Smooth muscle cell (in vitro differentiated cells): ENCODE measurements at regions not wholly inside any gene's neighbourhood (a gene's known extent, or its start where the extent isn't known, plus 50 kb on each side); places are given as distances from the start of the nearest gene placed in this dataset.

Experiments used
- DNase-seq: peaks from one replicate; lab custom pipeline; 2025; ENCODE audit not compliant: unreplicated experiment; lab: John Stamatoyannopoulos, UW
- H2AFZ ChIP-seq: fragments of 200-600 bp; sonication (generic); 2 replicates; pipeline ENCODE4 v1.6.0; 2016; ENCODE audit warnings: antibody characterized with exemption, low read depth, mild to moderate bottlenecking
- H3F3A ChIP-seq: fragments of 200-600 bp; sonication (generic); 2 replicates; pipeline ENCODE4 v1.6.0; 2017; ENCODE audit warnings: antibody characterized with exemption, low read depth
- H3K27ac ChIP-seq: fragments of 200-600 bp; sonication (generic); 2 replicates; pipeline ENCODE4 v1.5.1; 2016; ENCODE audit warnings: low read depth, mild to moderate bottlenecking
- H3K27me3 ChIP-seq: fragments of 200-600 bp; sonication (generic); 2 replicates; pipeline ENCODE4 v1.6.1; 2016; ENCODE audit warnings: low read depth, mild to moderate bottlenecking
- H3K36me3 ChIP-seq: fragments of 200-600 bp; sonication (generic); 2 replicates; pipeline ENCODE4 v1.5.1; 2016; ENCODE audit warnings: low read depth
- H3K4me1 ChIP-seq: fragments of 200-600 bp; sonication (generic); 2 replicates; pipeline ENCODE4 v1.5.1; 2016; ENCODE audit warnings: low read depth
- H3K4me2 ChIP-seq: fragments of 200-600 bp; sonication (generic); 2 replicates; pipeline ENCODE4 v1.6.0; 2016; ENCODE audit warnings: mild to moderate bottlenecking
- H3K4me3 ChIP-seq: fragments of 200-600 bp; sonication (generic); 2 replicates; pipeline ENCODE4 v1.5.1; 2016; ENCODE audit warnings: mild to moderate bottlenecking
- H3K79me2 ChIP-seq: fragments of 200-600 bp; sonication (generic); 2 replicates; pipeline ENCODE4 v1.6.0; 2016; ENCODE audit warnings: low read depth, mild to moderate bottlenecking
- H3K9ac ChIP-seq: fragments of 200-600 bp; sonication (generic); 2 replicates; pipeline ENCODE4 v1.6.0; 2016; ENCODE audit warnings: low read depth
- H3K9me3 ChIP-seq: fragments of 200-600 bp; sonication (generic); replicated peaks from 2 replicates; pipeline ENCODE4 v1.5.1; 2016; ENCODE audit warnings: low read depth
- H4K20me1 ChIP-seq: fragments of 200-600 bp; sonication (generic); 2 replicates; pipeline ENCODE4 v1.6.0; 2016; ENCODE audit warnings: low read depth
- WGBS: methylation state at CpG from one replicate; pipeline ENCODE4 v1.1.7; 2016; ENCODE audit warnings: low lambda C conversion rate; 5-methylcytosine and 5-hydroxymethylcytosine counted together
- TF ChIP-seq, protein P1 (sequence below): fragments of 200-600 bp; sonication (generic); IDR thresholded peaks from 2 replicates; pipeline ENCODE4 v1.5.1; 2017; ENCODE audit warnings: borderline replicate concordance, mild to moderate bottlenecking, antibody characterized with exemption; ENCODE audit not compliant: insufficient read depth, poor library complexity, severe bottlenecking

DNA sequence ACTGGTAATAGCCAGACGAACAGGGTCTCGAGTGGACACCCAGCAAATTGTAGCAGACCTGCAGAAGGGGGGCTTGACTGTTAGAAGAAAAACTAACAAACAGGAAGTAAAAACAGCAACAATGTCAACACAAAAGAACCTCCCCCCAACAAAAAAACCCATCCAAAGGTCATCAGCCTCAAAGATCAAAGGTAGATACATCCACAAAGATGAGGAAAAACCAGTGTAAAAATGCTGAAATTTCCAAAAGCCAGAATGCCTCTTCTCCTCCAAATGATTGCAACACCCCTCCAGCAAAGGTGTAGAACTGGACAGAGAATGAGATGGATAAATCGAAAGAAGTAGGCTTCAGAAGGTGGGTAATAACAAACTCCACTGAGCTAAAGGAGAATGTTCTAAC, 313.0 kb upstream of the TEX13C start:
- Histone ChIP-seq H3K27me3 (no peaks in the 10 kb centered on the region), H3K79me2 (no peaks in the 10 kb centered on the region), H3K9me3 (no peaks in the 10 kb centered on the region), H4K20me1 (no peaks in the 10 kb centered on the region), H3K36me3 (no peaks in the 10 kb centered on the region), H3K4me2 (no peak overlapping the region), H3F3A (no peaks in the 10 kb centered on the region), H3K4me1 (no peaks in the 10 kb centered on the region), H3K4me3 (no peak overlapping the region), H3K9ac (no peak overlapping the region), H3K27ac (no peak overlapping the region), H2AFZ (no peak overlapping the region)
- no peak for DNase-seq
- WGBS, result 89% methylated on average over 3 of the region's 3 CpGs
- TF ChIP-seq, protein P1, sequence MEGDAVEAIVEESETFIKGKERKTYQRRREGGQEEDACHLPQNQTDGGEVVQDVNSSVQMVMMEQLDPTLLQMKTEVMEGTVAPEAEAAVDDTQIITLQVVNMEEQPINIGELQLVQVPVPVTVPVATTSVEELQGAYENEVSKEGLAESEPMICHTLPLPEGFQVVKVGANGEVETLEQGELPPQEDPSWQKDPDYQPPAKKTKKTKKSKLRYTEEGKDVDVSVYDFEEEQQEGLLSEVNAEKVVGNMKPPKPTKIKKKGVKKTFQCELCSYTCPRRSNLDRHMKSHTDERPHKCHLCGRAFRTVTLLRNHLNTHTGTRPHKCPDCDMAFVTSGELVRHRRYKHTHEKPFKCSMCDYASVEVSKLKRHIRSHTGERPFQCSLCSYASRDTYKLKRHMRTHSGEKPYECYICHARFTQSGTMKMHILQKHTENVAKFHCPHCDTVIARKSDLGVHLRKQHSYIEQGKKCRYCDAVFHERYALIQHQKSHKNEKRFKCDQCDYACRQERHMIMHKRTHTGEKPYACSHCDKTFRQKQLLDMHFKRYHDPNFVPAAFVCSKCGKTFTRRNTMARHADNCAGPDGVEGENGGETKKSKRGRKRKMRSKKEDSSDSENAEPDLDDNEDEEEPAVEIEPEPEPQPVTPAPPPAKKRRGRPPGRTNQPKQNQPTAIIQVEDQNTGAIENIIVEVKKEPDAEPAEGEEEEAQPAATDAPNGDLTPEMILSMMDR, result no peak

DNA sequence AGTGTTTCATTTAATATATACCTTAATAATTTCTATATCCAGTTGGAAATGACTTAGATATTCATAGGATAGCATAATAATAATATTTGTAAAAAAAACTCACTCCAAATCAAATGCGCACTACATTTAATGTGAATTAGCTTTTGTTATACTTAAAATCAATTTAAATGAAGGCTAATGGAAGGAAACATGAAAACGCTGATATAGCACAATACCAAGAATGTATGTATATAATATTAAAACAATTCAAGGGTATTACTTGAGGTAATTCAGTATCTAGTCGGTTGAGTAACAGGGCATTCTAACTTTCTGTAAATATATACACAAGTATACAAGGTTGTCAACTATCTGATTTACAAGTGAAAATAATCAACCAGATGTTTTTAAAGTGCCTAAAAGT, 307.1 kb upstream of the TEX13C start:
- H3K36me3 ChIP-seq, result no peaks in the 10 kb centered on the region
- no peaks in the 10 kb centered on the region for H3K79me2 ChIP-seq
- TF ChIP-seq, protein P1, result no peak

DNA sequence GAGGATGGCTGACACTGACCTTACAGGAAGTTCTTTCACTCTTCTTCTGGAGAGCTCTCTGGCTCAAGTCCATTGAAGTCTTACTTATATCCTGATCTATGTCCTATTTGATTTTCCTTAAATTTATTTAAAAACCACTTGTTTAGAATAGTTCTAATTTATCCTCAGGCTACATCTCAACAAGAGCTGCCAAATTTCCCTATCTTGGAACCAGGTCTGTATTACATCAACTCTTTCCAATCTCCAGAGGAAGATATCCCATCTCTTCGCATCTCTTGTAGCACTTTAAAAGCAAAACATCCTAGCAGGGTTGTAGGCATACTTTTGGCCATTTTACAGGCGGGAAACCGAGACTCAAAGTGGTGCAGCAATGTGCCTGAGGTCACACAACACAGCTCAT, 290.5 kb upstream of the TEX13C start:
- no peak overlapping the region for H3K4me2 ChIP-seq
- H4K20me1 ChIP-seq, result no peaks in the 10 kb centered on the region
- no peaks in the 10 kb centered on the region for H3K36me3 ChIP-seq
- no peaks in the 10 kb centered on the region for H3K4me1 ChIP-seq
- no peak for DNase-seq
- H3K79me2 ChIP-seq, result no peaks in the 10 kb centered on the region
- no peaks in the 10 kb centered on the region for H3F3A ChIP-seq
- WGBS, result 62% methylated on average over 3 of the region's 3 CpGs
- no peaks in the 10 kb centered on the region for H3K9me3 ChIP-seq
- no peaks in the 10 kb centered on the region for H3K27me3 ChIP-seq
- no peak overlapping the region for H3K4me3 ChIP-seq
- H2AFZ ChIP-seq, result no peak overlapping the region
- no peak overlapping the region for H3K27ac ChIP-seq
- TF ChIP-seq, protein P1, result no peak
- no peak overlapping the region for H3K9ac ChIP-seq

More for the DNA sequence above, 307.1 kb upstream of the TEX13C start:
- H4K20me1 ChIP-seq, result no peaks in the 10 kb centered on the region
- no peaks in the 10 kb centered on the region for H3K27me3 ChIP-seq
- H3K9me3 ChIP-seq, result no peaks in the 10 kb centered on the region
- H3K27ac ChIP-seq, result no peak overlapping the region
- 82% methylated on average over 3 of the region's 3 CpGs for WGBS
- H3K9ac ChIP-seq, result no peak overlapping the region
- H3K4me2 ChIP-seq, result no peak overlapping the region
- H3K4me1 ChIP-seq, result no peaks in the 10 kb centered on the region
- H3K4me3 ChIP-seq, result no peak overlapping the region
- H2AFZ ChIP-seq, result no peak overlapping the region
- H3F3A ChIP-seq, result no peaks in the 10 kb centered on the region
- DNase-seq, result no peak
